SK-N-MC (cell line): ENCODE measurements at regions not wholly inside any gene's neighbourhood (a gene's known extent, or its start where the extent isn't known, plus 50 kb on each side); places are given as distances from the start of the nearest gene placed in this dataset.

Source experiments
- EZH2 ChIP-seq: fragments of 200-600 bp; sonication (generic); IDR thresholded peaks from one replicate; pipeline ENCODE4 v1.6.1; 2017; ENCODE audit warnings: antibody characterized with exemption
- POLR2AphosphoS5 ChIP-seq: IDR thresholded peaks from 2 replicates; pipeline ENCODE4 v1.6.1; 2012; ENCODE audit warnings: mild to moderate bottlenecking, low read depth, low read length, borderline replicate concordance

GRCh38 chr2:120943403-120944034 is 207.9 kb downstream of the GLI2 start:
- TF ChIP-seq POLR2AphosphoS5 (no peak), EZH2 (no peak)
